Coronary artery (tissue), 2 donors: ENCODE measurements at regions not wholly inside any gene's neighbourhood (a gene's known extent, or its start where the extent isn't known, plus 50 kb on each side); places are given as distances from the start of the nearest gene placed in this dataset.

ENCODE experiments used
- DNase-seq: peaks from one replicate; pipeline ENCODE4 v3.0.0-alpha.2; 2017; ENCODE audit warnings: low spot score
- H3K27ac ChIP-seq, 2 donors: fragments of 200-600 bp; sonication (generic); one replicate each; pipeline ENCODE4 v1.5.1; 2016 to 2019
- H3K4me3 ChIP-seq: fragments of 200-600 bp; sonication (generic); 2 replicates; pipeline ENCODE4 v1.5.1; 2016; ENCODE audit warnings: mild to moderate bottlenecking, moderate library complexity
- CTCF ChIP-seq: fragments of 200-600 bp; sonication (generic); IDR thresholded peaks from one replicate; pipeline ENCODE4 v1.5.1; 2019; ENCODE audit warnings: antibody characterized with exemption

- DNase-seq: no peak
Observed at GRCh38 chr13:73220966-73221720, 162.3 kb downstream of the KLF5 start.

GRCh38 chr13:73218181-73218580 is 159.4 kb downstream of the KLF5 start:
- TF ChIP-seq CTCF: no peak
- H3K27ac ChIP-seq: no peak overlapping the region
- H3K4me3 ChIP-seq: no peak overlapping the region
- DNase-seq: no peak

More at GRCh38 chr13:73220966-73221720, 162.3 kb downstream of the KLF5 start:
- no peak for TF ChIP-seq CTCF
- Histone ChIP-seq H3K4me3 (no peak overlapping the region), H3K27ac (no peak overlapping the region)

- no peak overlapping the region for H3K27ac ChIP-seq
- no peak for DNase-seq
Observed at GRCh38 chr13:73216381-73216831, 157.6 kb downstream of the KLF5 start.

GRCh38 chr13:73215823-73216222 is 157.0 kb downstream of the KLF5 start:
- no peak for DNase-seq
- no peak for TF ChIP-seq CTCF
- H3K4me3 ChIP-seq: no peak overlapping the region
- H3K27ac ChIP-seq: no peak overlapping the region

More at GRCh38 chr13:73216381-73216831, 157.6 kb downstream of the KLF5 start:
- TF ChIP-seq CTCF: no peak
- H3K4me3 ChIP-seq: no peak overlapping the region

- H3K4me3 ChIP-seq: no peak overlapping the region
- DNase-seq: no peak
- H3K27ac ChIP-seq: no peak overlapping the region
- no peak for TF ChIP-seq CTCF
Observed at GRCh38 chr13:73212482-73212881, 153.7 kb downstream of the KLF5 start.

GRCh38 chr13:73210218-73210883 is 151.5 kb downstream of the KLF5 start:
- TF ChIP-seq CTCF: no peak
- Histone ChIP-seq H3K4me3 (no peak overlapping the region), H3K27ac (no peak overlapping the region)
- DNase-seq: no peak

- Histone ChIP-seq H3K27ac (no peak overlapping the region), H3K4me3 (no peak overlapping the region)
- no peak for TF ChIP-seq CTCF
- DNase-seq: no peak
Observed at GRCh38 chr13:73204952-73205351, 146.1 kb downstream of the KLF5 start.
